HCT116 (cell line): ENCODE measurements at regions not wholly inside any gene's neighbourhood (a gene's known extent, or its start where the extent isn't known, plus 50 kb on each side); places are given as distances from the start of the nearest gene placed in this dataset.

Experiments
- ATAC-seq: fragments of 200-7000 bp; cut with Tn5 transposase; 2 replicates; pipeline ENCODE4 v1.9.1; 2020; ENCODE audit warnings: mild to moderate bottlenecking, moderate library complexity
- BruUV-seq: library from RNA; stranded (reverse); fragments of 400-500 nt; replicated peaks from 2 replicates; lab custom pipeline; 2021; lab: Mats Ljungman, UMichigan
- CTCF ChIA-PET: fragments of 300-600 bp; sonication (Branson Sonifier 250); formaldehyde crosslinking; loops from one replicate; lab custom pipeline; 2021; ENCODE audit warnings: antibody characterized with exemption; lab: Charles Lee
- POLR2A ChIA-PET: fragments of 300-600, 350-600 bp; sonication (Branson Sonifier 250); formaldehyde crosslinking; loops from one replicate; lab custom pipeline; 2021; ENCODE audit warnings: antibody characterized with exemption; lab: Charles Lee
- RAD21 ChIA-PET, 2 experiments: fragments of 300-600 bp; sonication (Branson Sonifier 250); formaldehyde crosslinking; loops; one replicate each; lab custom pipeline; 2023; ENCODE audit warnings: low total read pairs in 2 of 2; ENCODE audit not compliant: uncharacterized antibody in 2 of 2, unreplicated experiment in 2 of 2, low non-redundant PET in 1 of 2; lab: Charles Lee
- DNase-seq: peaks from one replicate; pipeline ENCODE4 v3.0.0-alpha.2; 2010; ENCODE audit warnings: low read depth, low spot score
- H2AFZ ChIP-seq: fragments of 200-600 bp; shearing (Covaris generic), sonication (generic); 2 replicates; pipeline ENCODE4 v1.6.1; 2017; ENCODE audit warnings: low read depth, mixed run types, mixed read lengths, antibody characterized with exemption, low read length; ENCODE audit not compliant: poor library complexity, severe bottlenecking
- H3K27ac ChIP-seq: 2 replicates; pipeline ENCODE4 v1.5.1; 2012; ENCODE audit warnings: low read depth, low read length
- H3K27me3 ChIP-seq: fragments of 200-600 bp; sonication (generic); 2 replicates; pipeline ENCODE4 v1.6.1; 2016; ENCODE audit warnings: mixed run types, low read length, mixed read lengths; ENCODE audit not compliant: insufficient read depth
- H3K36me3 ChIP-seq, 2 experiments: fragments of 200-500 bp in 1 of 2; fragments of 200-600 bp in 1 of 2; sonication (Bioruptor generic) in 1 of 2; sonication (generic) in 1 of 2; 2 replicates each; pipeline versions ENCODE4 v1.5.1 to v1.6.1; 2014 to 2016; ENCODE audit warnings: low read length in 2 of 2, inconsistent platforms in 1 of 2, mixed read lengths in 1 of 2, mixed run types in 1 of 2; ENCODE audit not compliant: insufficient read depth in 2 of 2, control insufficient read depth in 1 of 2
- H3K4me1 ChIP-seq, 2 experiments: fragments of 200-600 bp in 1 of 2; sonication (generic) in 1 of 2; 2 replicates each; pipeline versions ENCODE4 v1.5.1 to v1.6.1; 2012 to 2017; ENCODE audit warnings: low read length in 2 of 2, inconsistent platforms in 1 of 2, mild to moderate bottlenecking in 1 of 2, mixed read lengths in 1 of 2, mixed run types in 1 of 2, moderate library complexity in 1 of 2; ENCODE audit not compliant: insufficient read depth in 2 of 2, control insufficient read depth in 1 of 2
- H3K4me2 ChIP-seq: fragments of 200-600 bp; sonication (generic); 2 replicates; pipeline ENCODE4 v1.6.1; 2017; ENCODE audit warnings: mixed run types, low read length, mixed read lengths
- H3K4me3 ChIP-seq, 2 experiments: fragments of 200-600 bp in 1 of 2; sonication (generic) in 1 of 2; replicated peaks in 1 of 2; 2 replicates each; pipeline ENCODE4 v1.5.1; 2011 to 2016; ENCODE audit warnings: low read length in 2 of 2, control low read depth in 1 of 2, low read depth in 1 of 2, mild to moderate bottlenecking in 1 of 2, mixed read lengths in 1 of 2, mixed run types in 1 of 2
- H3K79me2 ChIP-seq: fragments of 200-600 bp; sonication (generic); 2 replicates; pipeline ENCODE4 v1.6.1; 2017; ENCODE audit warnings: mild to moderate bottlenecking, mixed run types, low read length, moderate library complexity, mixed read lengths; ENCODE audit not compliant: insufficient read depth
- H3K9ac ChIP-seq: fragments of 200-600 bp; sonication (generic); 2 replicates; pipeline ENCODE4 v1.6.1; 2016; ENCODE audit warnings: low read length, mixed read lengths
- H3K9me2 ChIP-seq: fragments of 200-600 bp; sonication (generic), shearing (Covaris generic); 2 replicates; pipeline ENCODE4 v1.6.1; 2017; ENCODE audit warnings: mixed run types, mild to moderate bottlenecking, moderate library complexity; ENCODE audit not compliant: insufficient read depth
- H3K9me3 ChIP-seq, 2 experiments: fragments of 200-500 bp in 1 of 2; fragments of 200-600 bp in 1 of 2; sonication (Bioruptor generic) in 1 of 2; sonication (generic) in 1 of 2; 2 replicates each; pipeline ENCODE4 v1.6.1; 2014 to 2017; ENCODE audit warnings: low read length in 2 of 2, mixed read lengths in 2 of 2, inconsistent platforms in 1 of 2, low read depth in 1 of 2, mild to moderate bottlenecking in 1 of 2, mixed run types in 1 of 2, moderate library complexity in 1 of 2; ENCODE audit not compliant: control insufficient read depth in 1 of 2, insufficient read depth in 1 of 2
- H4K20me1 ChIP-seq: fragments of 200-600 bp; sonication (generic), shearing (Covaris generic); 2 replicates; pipeline ENCODE4 v1.6.1; 2017; ENCODE audit warnings: mixed run types, mild to moderate bottlenecking, moderate library complexity; ENCODE audit not compliant: insufficient read depth
- ATF3 ChIP-seq: IDR thresholded peaks from 2 replicates; pipeline ENCODE4 v1.6.1; 2012
- CBX3 ChIP-seq: IDR thresholded peaks from 2 replicates; pipeline ENCODE4 v1.6.1; 2012; ENCODE audit warnings: low read depth
- CEBPB ChIP-seq: IDR thresholded peaks from 2 replicates; pipeline ENCODE4 v1.6.1; 2012; ENCODE audit warnings: low read depth
- CTCF ChIP-seq, 3 experiments: fragments of 200-600 bp in 1 of 3; sonication (generic) in 1 of 3; IDR thresholded peaks in 2 of 3; conservative IDR thresholded peaks in 1 of 3; 2 replicates each; pipeline ENCODE4 v1.5.1; 2012 to 2017; ENCODE audit warnings: low read depth in 2 of 3, low read length in 2 of 3, antibody characterized with exemption in 1 of 3, borderline replicate concordance in 1 of 3, control low read depth in 1 of 3, mild to moderate bottlenecking in 1 of 3, mixed read lengths in 1 of 3, mixed run types in 1 of 3, moderate library complexity in 1 of 3; ENCODE audit not compliant: insufficient read depth in 1 of 3
- EGR1 ChIP-seq: IDR thresholded peaks from 2 replicates; pipeline ENCODE4 v1.6.1; 2012; ENCODE audit warnings: low read depth
- ELF1 ChIP-seq: IDR thresholded peaks from 2 replicates; pipeline ENCODE4 v1.6.1; 2012; ENCODE audit warnings: low read depth, borderline replicate concordance
- EZH2 ChIP-seq: fragments of 200-600 bp; sonication (generic); IDR thresholded peaks from 2 replicates; pipeline ENCODE4 v1.6.1; 2017; ENCODE audit warnings: antibody characterized with exemption, mixed run types
- EZH2phosphoT487 ChIP-seq: fragments of 200-600 bp; IDR thresholded peaks from 2 replicates; pipeline ENCODE4 v1.6.1; 2018; ENCODE audit warnings: antibody characterized with exemption, borderline replicate concordance
- JUND ChIP-seq: IDR thresholded peaks from 2 replicates; pipeline ENCODE4 v1.6.1; 2012
- MAX ChIP-seq: IDR thresholded peaks from 2 replicates; pipeline ENCODE4 v1.6.1; 2012
- POLR2A ChIP-seq: IDR thresholded peaks from 2 replicates; pipeline ENCODE4 v1.7.0; 2011; ENCODE audit warnings: borderline replicate concordance; ENCODE audit not compliant: insufficient read depth, insufficient read length; ENCODE audit errors: extremely low read depth
- POLR2AphosphoS5 ChIP-seq: IDR thresholded peaks from 2 replicates; pipeline ENCODE4 v1.6.1; 2011; ENCODE audit warnings: mild to moderate bottlenecking, low read depth, low read length, moderate library complexity
- RAD21 ChIP-seq: IDR thresholded peaks from 2 replicates; pipeline ENCODE4 v1.6.1; 2012; ENCODE audit warnings: low read depth, mild to moderate bottlenecking
- REST ChIP-seq: IDR thresholded peaks from 2 replicates; pipeline ENCODE4 v1.6.1; 2012; ENCODE audit warnings: low read depth
- SP1 ChIP-seq: IDR thresholded peaks from 2 replicates; pipeline ENCODE4 v1.6.1; 2012; ENCODE audit warnings: low read depth
- TCF7L2 ChIP-seq: IDR thresholded peaks from 2 replicates; pipeline ENCODE4 v1.7.0; 2011; ENCODE audit warnings: borderline replicate concordance, inconsistent platforms; ENCODE audit not compliant: insufficient read depth, insufficient read length; ENCODE audit errors: extremely low read depth
- YY1 ChIP-seq: IDR thresholded peaks from 2 replicates; pipeline ENCODE4 v1.6.1; 2011; ENCODE audit warnings: low read length, low read depth, moderate library complexity, mild to moderate bottlenecking; ENCODE audit not compliant: insufficient replicate concordance; ENCODE audit errors: extremely low read depth
- ZBTB33 ChIP-seq: IDR thresholded peaks from 2 replicates; pipeline ENCODE4 v1.6.1; 2011; ENCODE audit warnings: mild to moderate bottlenecking, low read length, moderate library complexity; ENCODE audit not compliant: insufficient replicate concordance; ENCODE audit errors: extremely low read depth
- ZFX ChIP-seq: fragments of 450-650 bp; IDR thresholded peaks from 2 replicates; pipeline ENCODE4 v1.6.1; 2017
- intact Hi-C: fragments of 100-400 bp; cut with micrococcal nuclease; formaldehyde crosslinking; loops from 2 replicates; pipeline ENCODE4 v1.10.0; 2022

GRCh38 chr10:16260388-16260787, 176.4 kb upstream of the PTER start:
- H3K36me3 ChIP-seq: no peaks in the 10 kb centered on the region; a peak in 1 of 4 replicates
- intact Hi-C loops: no loop called here
- no peak overlapping the region for H3K4me3 ChIP-seq
- TF ChIP-seq RAD21 (no peak), EGR1 (no peak), CEBPB (no peak), CTCF (IDR thresholded peaks at IDR 0.05 in 2 of 3, conservative IDR thresholded peaks at IDR 0.05 in 1 of 3; ENCODE audit: borderline replicate concordance in 1 of 3, insufficient read depth in 1 of 3, low read depth in 2 of 3, low read length in 2 of 3) (no peak), POLR2AphosphoS5 (no peak), POLR2A (no peak), JUND (no peak), REST (no peak), CBX3 (no peak), ZBTB33 (no peak), ELF1 (no peak), EZH2phosphoT487 (no peak), TCF7L2 (no peak), MAX (no peak), EZH2 (no peak), YY1 (no peak), SP1 (no peak), ZFX (no peak), ATF3 (no peak)
- H2AFZ ChIP-seq: no peak overlapping the region
- H4K20me1 ChIP-seq: no peaks in the 10 kb centered on the region
- no peak overlapping the region for H3K27ac ChIP-seq
- H3K9me2 ChIP-seq: no peaks in the 10 kb centered on the region; the same call in 1 of the 2 replicates
- H3K4me2 ChIP-seq: no peak overlapping the region
- no peaks in the 10 kb centered on the region for H3K79me2 ChIP-seq
- ChIA-PET POLR2A (no interaction called here), RAD21 (no interaction called here), CTCF (no interaction called here)
- H3K4me1 ChIP-seq: no peaks in the 10 kb centered on the region
- BruUV-seq: no TSS peak
- H3K27me3 ChIP-seq: peaks cover 25% of the 10 kb centered on the region; the same call in 1 of the 2 replicates
- H3K9me3 ChIP-seq: no peaks in the 10 kb centered on the region
- ATAC-seq (no peak), DNase-seq (no peak)
- H3K9ac ChIP-seq: no peak overlapping the region
